Fibroblast of lung (primary cell): ENCODE measurements at regions not wholly inside any gene's neighbourhood (a gene's known extent, or its start where the extent isn't known, plus 50 kb on each side); places are given as distances from the start of the nearest gene placed in this dataset.

ENCODE experiments used
- EZH2 ChIP-seq: IDR thresholded peaks from 2 replicates; pipeline ENCODE4 v1.5.1; 2012; ENCODE audit warnings: low read length, control low read depth, mild to moderate bottlenecking; ENCODE audit errors: missing control alignments
- TF ChIP-seq, protein P1 (sequence below), 2 donors: IDR thresholded peaks in 1 of 2; conservative IDR thresholded peaks in 1 of 2; 1 replicate in 1 of 2; 2 replicates in 1 of 2; pipeline ENCODE4 v1.5.1; 2011 to 2012; ENCODE audit warnings: low read length in 2 of 2, control low read depth in 1 of 2, inconsistent platforms in 1 of 2, low read depth in 1 of 2, mild to moderate bottlenecking in 1 of 2

DNA sequence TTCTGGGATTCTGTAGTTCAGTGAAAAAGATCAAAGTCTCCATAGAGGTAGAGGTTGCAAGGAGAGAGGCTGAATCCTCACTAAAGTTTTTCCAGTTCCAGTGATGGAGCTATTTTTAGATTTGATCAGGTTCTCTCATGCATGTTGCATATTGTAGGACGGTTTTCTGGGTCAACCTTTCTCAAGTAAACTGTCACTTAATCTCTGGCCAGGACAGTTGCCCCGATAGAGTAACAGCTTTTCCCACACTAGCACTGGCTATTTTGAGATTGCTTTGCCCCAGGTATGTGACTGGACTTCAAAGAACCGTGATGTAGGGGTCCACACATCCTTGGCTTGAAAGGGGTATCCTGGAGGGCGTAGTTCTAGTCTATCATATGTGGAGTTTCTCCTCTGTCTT is 67.4 kb upstream of the EPCAM start:
- TF ChIP-seq, protein P1, sequence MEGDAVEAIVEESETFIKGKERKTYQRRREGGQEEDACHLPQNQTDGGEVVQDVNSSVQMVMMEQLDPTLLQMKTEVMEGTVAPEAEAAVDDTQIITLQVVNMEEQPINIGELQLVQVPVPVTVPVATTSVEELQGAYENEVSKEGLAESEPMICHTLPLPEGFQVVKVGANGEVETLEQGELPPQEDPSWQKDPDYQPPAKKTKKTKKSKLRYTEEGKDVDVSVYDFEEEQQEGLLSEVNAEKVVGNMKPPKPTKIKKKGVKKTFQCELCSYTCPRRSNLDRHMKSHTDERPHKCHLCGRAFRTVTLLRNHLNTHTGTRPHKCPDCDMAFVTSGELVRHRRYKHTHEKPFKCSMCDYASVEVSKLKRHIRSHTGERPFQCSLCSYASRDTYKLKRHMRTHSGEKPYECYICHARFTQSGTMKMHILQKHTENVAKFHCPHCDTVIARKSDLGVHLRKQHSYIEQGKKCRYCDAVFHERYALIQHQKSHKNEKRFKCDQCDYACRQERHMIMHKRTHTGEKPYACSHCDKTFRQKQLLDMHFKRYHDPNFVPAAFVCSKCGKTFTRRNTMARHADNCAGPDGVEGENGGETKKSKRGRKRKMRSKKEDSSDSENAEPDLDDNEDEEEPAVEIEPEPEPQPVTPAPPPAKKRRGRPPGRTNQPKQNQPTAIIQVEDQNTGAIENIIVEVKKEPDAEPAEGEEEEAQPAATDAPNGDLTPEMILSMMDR (conservative IDR thresholded peaks at IDR 0.05 in 1 of 2, IDR thresholded peaks at IDR 0.05 in 1 of 2; ENCODE audit: low read depth in 1 of 2, low read length in 2 of 2): no peak
- TF ChIP-seq EZH2: no peak
